H1 (cell line): ENCODE measurements at regions not wholly inside any gene's neighbourhood (a gene's known extent, or its start where the extent isn't known, plus 50 kb on each side); places are given as distances from the start of the nearest gene placed in this dataset.

Source experiments
- KDM1A ChIP-seq: fragments of 200-600, 300-600 bp; sonication (generic); IDR thresholded peaks from 2 replicates; pipeline ENCODE4 v1.7.1; 2016; ENCODE audit warnings: mild to moderate bottlenecking, low read length, borderline replicate concordance
- TF ChIP-seq, protein P1 (sequence below): IDR thresholded peaks from 2 replicates; pipeline ENCODE4 v1.6.1; 2012; ENCODE audit warnings: inconsistent platforms

DNA sequence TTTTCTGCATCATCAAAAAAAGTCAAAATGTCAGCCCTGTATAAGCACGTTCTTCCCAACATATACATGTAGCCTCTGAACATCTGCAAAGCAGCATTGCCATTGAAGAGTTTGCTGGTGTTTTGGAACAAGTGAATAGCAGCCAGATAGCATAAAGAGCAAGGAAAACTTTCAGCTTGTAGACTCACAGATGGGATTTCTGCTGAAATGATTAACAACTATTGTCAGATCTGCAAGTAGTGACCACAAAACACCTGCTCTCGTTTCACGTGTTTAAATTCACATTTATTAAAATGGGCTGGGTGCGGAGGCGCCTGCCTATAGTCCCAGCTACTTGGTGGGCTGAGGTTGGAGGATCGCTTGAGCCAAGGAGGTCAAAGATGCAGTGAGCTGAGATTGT lies 123.7 kb downstream of the SPRY1 start (continued):
- TF ChIP-seq, protein P1, sequence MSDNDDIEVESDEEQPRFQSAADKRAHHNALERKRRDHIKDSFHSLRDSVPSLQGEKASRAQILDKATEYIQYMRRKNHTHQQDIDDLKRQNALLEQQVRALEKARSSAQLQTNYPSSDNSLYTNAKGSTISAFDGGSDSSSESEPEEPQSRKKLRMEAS: no peak
- TF ChIP-seq KDM1A: no peak
